ENCODE measurements at regions not wholly inside any gene's neighbourhood (a gene's known extent, or its start where the extent isn't known, plus 50 kb on each side); places are given as distances from the start of the nearest gene placed in this dataset.

DNA sequence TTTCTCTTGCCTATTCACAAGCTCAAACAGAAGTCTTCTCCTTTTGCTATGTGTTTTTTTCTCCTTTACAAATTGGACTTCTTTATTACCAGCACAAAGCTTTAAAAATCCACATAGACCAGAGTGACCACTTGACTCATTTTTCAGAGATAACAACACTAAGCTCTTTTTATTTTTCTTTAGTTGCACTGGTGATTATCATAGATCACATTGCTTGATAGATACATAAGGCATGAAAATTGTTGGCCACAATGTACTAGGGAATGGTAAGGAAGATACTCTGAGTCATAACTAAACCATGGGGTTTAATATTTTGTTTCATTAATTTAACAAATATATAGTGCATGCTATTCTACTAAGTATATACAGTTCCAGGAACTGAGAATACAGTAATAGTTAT is 159.0 kb downstream of the GASK1B start:
- TF ChIP-seq, protein P1, sequence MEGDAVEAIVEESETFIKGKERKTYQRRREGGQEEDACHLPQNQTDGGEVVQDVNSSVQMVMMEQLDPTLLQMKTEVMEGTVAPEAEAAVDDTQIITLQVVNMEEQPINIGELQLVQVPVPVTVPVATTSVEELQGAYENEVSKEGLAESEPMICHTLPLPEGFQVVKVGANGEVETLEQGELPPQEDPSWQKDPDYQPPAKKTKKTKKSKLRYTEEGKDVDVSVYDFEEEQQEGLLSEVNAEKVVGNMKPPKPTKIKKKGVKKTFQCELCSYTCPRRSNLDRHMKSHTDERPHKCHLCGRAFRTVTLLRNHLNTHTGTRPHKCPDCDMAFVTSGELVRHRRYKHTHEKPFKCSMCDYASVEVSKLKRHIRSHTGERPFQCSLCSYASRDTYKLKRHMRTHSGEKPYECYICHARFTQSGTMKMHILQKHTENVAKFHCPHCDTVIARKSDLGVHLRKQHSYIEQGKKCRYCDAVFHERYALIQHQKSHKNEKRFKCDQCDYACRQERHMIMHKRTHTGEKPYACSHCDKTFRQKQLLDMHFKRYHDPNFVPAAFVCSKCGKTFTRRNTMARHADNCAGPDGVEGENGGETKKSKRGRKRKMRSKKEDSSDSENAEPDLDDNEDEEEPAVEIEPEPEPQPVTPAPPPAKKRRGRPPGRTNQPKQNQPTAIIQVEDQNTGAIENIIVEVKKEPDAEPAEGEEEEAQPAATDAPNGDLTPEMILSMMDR (IDR thresholded peaks at IDR 0.05 in 4 of 5, conservative IDR thresholded peaks at IDR 0.05 in 1 of 5): no peak
- no peak for TF ChIP-seq POLR2A (IDR thresholded peaks at IDR 0.05)
